SU-DHL-6 (cell line): ENCODE measurements at regions not wholly inside any gene's neighbourhood (a gene's known extent, or its start where the extent isn't known, plus 50 kb on each side); places are given as distances from the start of the nearest gene placed in this dataset.
"Not testable (repeated sequence)": the region's sequence is repeated elsewhere in the genome, so short reads cannot be mapped to it uniquely, and the experiment has no call there.

Experiments
- H2AFZ ChIP-seq: fragments of 200-600 bp; sonication (generic); 2 replicates; pipeline ENCODE4 v1.6.1; 2014; ENCODE audit warnings: low read depth, mild to moderate bottlenecking, moderate library complexity, mixed read lengths, antibody characterized with exemption, low read length; ENCODE audit not compliant: severe bottlenecking
- H3F3A ChIP-seq: fragments of 200-600 bp; shearing (Covaris generic); 2 replicates; pipeline ENCODE4 v1.6.0; 2016; ENCODE audit warnings: antibody characterized with exemption, mild to moderate bottlenecking; ENCODE audit not compliant: insufficient read depth
- H3K27ac ChIP-seq: fragments of 200-600 bp; sonication (generic); 2 replicates; pipeline ENCODE4 v1.5.1; 2016; ENCODE audit warnings: low read depth, mild to moderate bottlenecking, low read length, moderate library complexity, mixed read lengths
- H3K27me3 ChIP-seq: fragments of 200-600 bp; sonication (generic), shearing (Covaris generic); 2 replicates; pipeline ENCODE4 v1.6.0; 2014; ENCODE audit warnings: mild to moderate bottlenecking, low read length
- H3K36me3 ChIP-seq: fragments of 200-600 bp; sonication (generic); 2 replicates; pipeline ENCODE4 v1.6.1; 2014; ENCODE audit warnings: mild to moderate bottlenecking, low read length, mixed read lengths
- H3K4me2 ChIP-seq: fragments of 300-600, 200-600 bp; shearing (Covaris generic), sonication (generic); 2 replicates; pipeline ENCODE4 v1.6.0; 2014; ENCODE audit warnings: low read length, low read depth, mild to moderate bottlenecking; ENCODE audit not compliant: poor library complexity, severe bottlenecking
- H3K4me3 ChIP-seq: fragments of 200-600 bp; sonication (generic); 2 replicates; pipeline ENCODE4 v1.5.1; 2014; ENCODE audit warnings: antibody characterized with exemption, low read length, mild to moderate bottlenecking, mixed read lengths; ENCODE audit not compliant: insufficient read depth, poor library complexity, severe bottlenecking
- H3K79me2 ChIP-seq: fragments of 200-600 bp; sonication (generic); 2 replicates; pipeline ENCODE4 v1.6.1; 2014; ENCODE audit warnings: mild to moderate bottlenecking, low read length, moderate library complexity; ENCODE audit not compliant: insufficient read depth
- H3K9ac ChIP-seq: fragments of 200-600 bp; sonication (generic); 2 replicates; pipeline ENCODE4 v1.7.0; 2014; ENCODE audit warnings: mild to moderate bottlenecking, low read length
- H3K9me2 ChIP-seq: fragments of 200-600 bp; sonication (generic); replicated peaks from 2 replicates; pipeline ENCODE4 v1.6.1; 2014; ENCODE audit warnings: low read length; ENCODE audit not compliant: insufficient read depth
- H3K9me3 ChIP-seq: fragments of 200-600 bp; sonication (generic); 2 replicates; pipeline ENCODE4 v1.6.1; 2014; ENCODE audit warnings: low read length, mixed read lengths; ENCODE audit not compliant: insufficient read depth
- H4K20me1 ChIP-seq: fragments of 200-600 bp; sonication (generic); 2 replicates; pipeline ENCODE4 v1.6.1; 2014; ENCODE audit warnings: low read depth, mild to moderate bottlenecking, antibody characterized with exemption, low read length, moderate library complexity, mixed read lengths
- CTCF ChIP-seq: fragments of 200-600 bp; sonication (generic); IDR thresholded peaks from one replicate; pipeline ENCODE4 v1.5.1; 2017; ENCODE audit warnings: antibody characterized with exemption, mild to moderate bottlenecking, low read length, moderate library complexity; ENCODE audit not compliant: insufficient read depth, poor library complexity, severe bottlenecking
- EZH2phosphoT487 ChIP-seq: fragments of 200-600 bp; sonication (generic), shearing (Covaris generic); conservative IDR thresholded peaks from 2 replicates; pipeline ENCODE4 v1.6.1; 2018; ENCODE audit warnings: mild to moderate bottlenecking, antibody characterized with exemption, low read length, moderate library complexity, mixed read lengths

GRCh38 chr11:42913731-42914130 lies 398.1 kb upstream of the API5 start:
- Histone ChIP-seq H3F3A (no peaks in the 10 kb centered on the region), H3K79me2 (no peaks in the 10 kb centered on the region), H3K27me3 (no peaks in the 10 kb centered on the region), H3K4me2 (no peak overlapping the region), H3K27ac (no peak overlapping the region), H3K36me3 (no peaks in the 10 kb centered on the region), H4K20me1 (no peaks in the 10 kb centered on the region), H3K9ac (no peak overlapping the region), H3K4me3 (no peak overlapping the region), H3K9me3 (no peaks in the 10 kb centered on the region), H3K9me2 (no peaks in the 10 kb centered on the region), H2AFZ (no peak overlapping the region)
- no peak for TF ChIP-seq CTCF

GRCh38 chr11:42923651-42924050 lies 388.1 kb upstream of the API5 start:
- TF ChIP-seq CTCF (no peak), EZH2phosphoT487 (no peak)
- Histone ChIP-seq H3K79me2 (no peaks in the 10 kb centered on the region), H3K27me3 (no peaks in the 10 kb centered on the region), H2AFZ (no peak overlapping the region), H3K36me3 (no peaks in the 10 kb centered on the region), H3K9ac (no peak overlapping the region), H3F3A (no peaks in the 10 kb centered on the region), H3K9me3 (peaks cover 9% of the 10 kb centered on the region; the same call in 1 of the 2 replicates), H3K27ac (no peak overlapping the region), H4K20me1 (no peaks in the 10 kb centered on the region), H3K4me3 (no peak overlapping the region), H3K9me2 (no peaks in the 10 kb centered on the region), H3K4me2 (no peak overlapping the region)

- Histone ChIP-seq H3K27me3 (no peaks in the 10 kb centered on the region), H3K9me3 (peaks cover 9% of the 10 kb centered on the region; the same call in 1 of the 2 replicates), H2AFZ (no peak overlapping the region), H3K9ac (no peak overlapping the region), H3K9me2 (no peaks in the 10 kb centered on the region), H3K79me2 (no peaks in the 10 kb centered on the region), H3K36me3 (no peaks in the 10 kb centered on the region), H3K4me3 (no peak overlapping the region), H3F3A (no peaks in the 10 kb centered on the region), H3K4me2 (no peak overlapping the region), H4K20me1 (no peaks in the 10 kb centered on the region), H3K27ac (no peak overlapping the region)
- TF ChIP-seq EZH2phosphoT487 (no peak), CTCF (no peak)
Measured at GRCh38 chr11:42925916-42926315, 385.9 kb upstream of the API5 start.

GRCh38 chr11:42947405-42947804 lies 364.4 kb upstream of the API5 start:
- H3K79me2 ChIP-seq = no peaks in the 10 kb centered on the region
- H3K4me3 ChIP-seq = no peak overlapping the region
- H3K27me3 ChIP-seq = no peaks in the 10 kb centered on the region
- H4K20me1 ChIP-seq = no peaks in the 10 kb centered on the region
- H3K9ac ChIP-seq = no peak overlapping the region
- H3K36me3 ChIP-seq = no peaks in the 10 kb centered on the region
- TF ChIP-seq EZH2phosphoT487 (no peak), CTCF (no peak)
- H3K9me3 ChIP-seq = no peaks in the 10 kb centered on the region
- H3K27ac ChIP-seq = no peak overlapping the region
- H2AFZ ChIP-seq = no peak overlapping the region
- no peaks in the 10 kb centered on the region for H3F3A ChIP-seq
- no peak overlapping the region for H3K4me2 ChIP-seq
- H3K9me2 ChIP-seq = no peaks in the 10 kb centered on the region

GRCh38 chr11:42949738-42950376 lies 361.9 kb upstream of the API5 start:
- H3K79me2 ChIP-seq, H4K20me1 ChIP-seq, H3K27me3 ChIP-seq, H3K4me3 ChIP-seq, H3K4me2 ChIP-seq, H2AFZ ChIP-seq, H3K36me3 ChIP-seq, H3K9me2 ChIP-seq, H3K9me3 ChIP-seq, H3K27ac ChIP-seq, H3F3A ChIP-seq, H3K9ac ChIP-seq: not testable (repeated sequence)
